Stimulated activated naive CD4-positive, alpha-beta T cell treated with Interleukin-2 at 50 U/mL for 16 hours (primary cell): ENCODE measurements at regions not wholly inside any gene's neighbourhood (a gene's known extent, or its start where the extent isn't known, plus 50 kb on each side); places are given as distances from the start of the nearest gene placed in this dataset.

ENCODE experiments used
- DNase-seq: peaks from one replicate; lab custom pipeline; 2025; lab: John Stamatoyannopoulos, UW

- no peak for DNase-seq
Observed at GRCh38 chr13:106129273-106129672, 406.2 kb downstream of the EFNB2 start.

GRCh38 chr13:106122234-106122633 is 413.2 kb downstream of the EFNB2 start:
- no peak for DNase-seq

- no peak for DNase-seq
Observed at GRCh38 chr13:106121173-106121754, 414.2 kb downstream of the EFNB2 start.

GRCh38 chr13:106118996-106119395 is 416.5 kb downstream of the EFNB2 start:
- no peak for DNase-seq

- no peak for DNase-seq
Observed at GRCh38 chr13:106118050-106118449, 417.4 kb downstream of the EFNB2 start.

GRCh38 chr13:106117640-106118039 is 417.8 kb downstream of the EFNB2 start:
- no peak for DNase-seq

GRCh38 chr13:106117035-106117434 is 418.4 kb downstream of the EFNB2 start:
- DNase-seq: no peak

- DNase-seq: no peak
Observed at GRCh38 chr13:106115081-106115480, 420.4 kb downstream of the EFNB2 start.

- no peak for DNase-seq
Observed at GRCh38 chr13:106113796-106114195, 421.7 kb downstream of the EFNB2 start.

GRCh38 chr13:106112191-106112590 is 423.3 kb downstream of the EFNB2 start:
- no peak for DNase-seq

- no peak for DNase-seq
Observed at GRCh38 chr13:106110241-106110855, 425.1 kb downstream of the EFNB2 start.

GRCh38 chr13:106109391-106109791 is 426.1 kb downstream of the EFNB2 start:
- DNase-seq: no peak

- DNase-seq: no peak
Observed at GRCh38 chr13:106108346-106108745, 427.1 kb downstream of the EFNB2 start.

- DNase-seq: no peak
Observed at GRCh38 chr13:106107061-106107460, 428.4 kb downstream of the EFNB2 start.

- no peak for DNase-seq
Observed at GRCh38 chr13:106105153-106105552, 430.3 kb downstream of the EFNB2 start.

GRCh38 chr13:106104281-106104901 is 431.1 kb downstream of the EFNB2 start:
- DNase-seq: no peak

- no peak for DNase-seq
Observed at GRCh38 chr13:106103779-106104178, 431.7 kb downstream of the EFNB2 start.

GRCh38 chr13:106102786-106103185 is 432.7 kb downstream of the EFNB2 start:
- DNase-seq: no peak

- no peak for DNase-seq
Observed at GRCh38 chr13:106101201-106101600, 434.3 kb downstream of the EFNB2 start.

- DNase-seq: no peak
Observed at GRCh38 chr13:106100171-106100919, 435.1 kb downstream of the EFNB2 start.

- DNase-seq: no peak
Observed at GRCh38 chr13:106099765-106100164, 435.7 kb downstream of the EFNB2 start.

GRCh38 chr13:106098778-106099177 is 436.7 kb downstream of the EFNB2 start:
- DNase-seq: no peak

GRCh38 chr13:106096661-106097092 is 438.8 kb downstream of the EFNB2 start:
- DNase-seq: no peak
